ENCODE measurements at regions not wholly inside any gene's neighbourhood (a gene's known extent, or its start where the extent isn't known, plus 50 kb on each side); places are given as distances from the start of the nearest gene placed in this dataset.

- peak in 2 of 11 donors; percentile 20 to 44 for DNase-seq (ENCODE audit: extremely low read depth in 1 of 11, low read depth in 9 of 11, low spot score in 4 of 11)
Observed at GRCh38 chr5:143557061-143557818, 153.8 kb upstream of the NR3C1 start.

GRCh38 chr5:143554918-143555477 lies 151.5 kb upstream of the NR3C1 start:
- DNase-seq (ENCODE audit: extremely low read depth in 1 of 11, low read depth in 9 of 11, low spot score in 4 of 11) = no peak

GRCh38 chr5:143554187-143554717 lies 150.8 kb upstream of the NR3C1 start:
- DNase-seq (ENCODE audit: extremely low read depth in 1 of 11, low read depth in 9 of 11, low spot score in 4 of 11) = no peak

GRCh38 chr5:143552680-143553079 lies 149.2 kb upstream of the NR3C1 start:
- DNase-seq (ENCODE audit: extremely low read depth in 1 of 11, low read depth in 9 of 11, low spot score in 4 of 11) = no peak

DNA sequence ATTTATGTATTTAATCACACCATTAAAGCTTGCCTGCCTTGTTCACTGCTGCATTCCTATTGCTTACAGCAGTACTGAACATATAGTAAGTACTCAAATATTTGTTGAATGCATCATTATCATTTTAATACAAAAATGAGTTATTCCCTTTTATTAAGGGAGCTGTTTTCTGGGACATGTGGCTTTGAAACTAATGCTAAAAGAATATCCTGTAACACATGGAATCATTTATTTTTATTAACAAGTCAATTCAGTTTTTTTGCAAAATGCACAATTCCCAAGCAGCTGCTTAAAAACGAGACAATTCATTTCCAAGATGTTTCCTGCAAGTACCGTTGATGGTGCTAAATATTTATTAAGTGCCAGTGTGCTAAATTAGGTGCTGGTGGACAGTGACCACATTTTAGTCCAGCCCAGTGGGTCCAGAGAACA lies 148.3 kb upstream of the NR3C1 start:
- DNase-seq (ENCODE audit: extremely low read depth in 1 of 11, low read depth in 9 of 11, low spot score in 4 of 11) = no peak

GRCh38 chr5:143550986-143551630 lies 147.6 kb upstream of the NR3C1 start:
- DNase-seq (ENCODE audit: extremely low read depth in 1 of 11, low read depth in 9 of 11, low spot score in 4 of 11) = no peak

- no peak for DNase-seq (ENCODE audit: extremely low read depth in 1 of 11, low read depth in 9 of 11, low spot score in 4 of 11)
Observed at GRCh38 chr5:143547342-143547741, 143.9 kb upstream of the NR3C1 start.

- DNase-seq (ENCODE audit: extremely low read depth in 1 of 11, low read depth in 9 of 11, low spot score in 4 of 11) = no peak
Observed at GRCh38 chr5:143546394-143546793, 142.9 kb upstream of the NR3C1 start.

GRCh38 chr5:143544606-143545005 lies 141.1 kb upstream of the NR3C1 start:
- no peak for DNase-seq (ENCODE audit: extremely low read depth in 1 of 11, low read depth in 9 of 11, low spot score in 4 of 11)

DNA sequence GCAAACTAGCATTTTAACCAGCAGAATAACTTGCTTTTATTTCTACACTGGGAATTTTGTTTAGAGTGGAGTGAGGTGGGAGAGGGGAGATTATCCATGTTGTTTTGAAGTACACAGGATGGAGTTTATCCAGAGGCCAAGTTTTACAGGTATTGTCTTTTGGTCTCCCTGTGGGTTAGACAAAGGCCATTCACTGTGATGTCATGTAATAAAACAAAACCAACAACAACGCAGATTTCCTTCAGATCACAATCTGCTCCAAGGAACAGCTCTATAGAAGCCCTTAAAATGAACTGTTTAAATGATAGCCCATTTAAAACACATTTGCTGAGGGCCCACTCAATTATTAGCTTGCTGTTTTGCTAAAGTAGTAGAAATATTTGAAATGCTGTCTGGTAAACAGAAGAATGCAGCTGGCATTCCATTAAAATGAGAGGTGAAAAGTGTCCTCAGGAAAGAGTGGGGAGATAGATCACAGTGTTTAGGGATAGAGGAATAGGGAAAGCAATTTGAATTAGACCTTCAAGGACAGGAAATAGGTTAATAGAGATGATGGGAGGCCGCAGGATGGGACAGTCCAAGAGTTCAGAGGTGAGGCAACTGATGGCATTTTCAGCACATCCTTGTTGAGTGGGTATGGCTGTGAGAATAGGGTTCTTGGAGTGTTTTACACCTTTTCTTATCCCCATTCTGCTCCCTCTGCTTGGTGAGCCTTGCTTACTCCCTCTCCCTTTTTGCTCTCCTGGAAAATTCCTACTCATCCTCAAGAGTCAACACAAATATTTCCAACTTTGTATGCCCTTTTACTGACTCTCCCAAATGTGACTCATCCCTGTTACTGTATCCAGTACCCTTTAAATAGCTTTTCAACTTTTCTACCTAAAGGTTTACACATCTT lies 140.1 kb upstream of the NR3C1 start:
- no peak for DNase-seq (ENCODE audit: extremely low read depth in 1 of 11, low read depth in 9 of 11, low spot score in 4 of 11)

GRCh38 chr5:143542798-143543144 lies 139.3 kb upstream of the NR3C1 start:
- DNase-seq (ENCODE audit: extremely low read depth in 1 of 11, low read depth in 9 of 11, low spot score in 4 of 11) = no peak

DNA sequence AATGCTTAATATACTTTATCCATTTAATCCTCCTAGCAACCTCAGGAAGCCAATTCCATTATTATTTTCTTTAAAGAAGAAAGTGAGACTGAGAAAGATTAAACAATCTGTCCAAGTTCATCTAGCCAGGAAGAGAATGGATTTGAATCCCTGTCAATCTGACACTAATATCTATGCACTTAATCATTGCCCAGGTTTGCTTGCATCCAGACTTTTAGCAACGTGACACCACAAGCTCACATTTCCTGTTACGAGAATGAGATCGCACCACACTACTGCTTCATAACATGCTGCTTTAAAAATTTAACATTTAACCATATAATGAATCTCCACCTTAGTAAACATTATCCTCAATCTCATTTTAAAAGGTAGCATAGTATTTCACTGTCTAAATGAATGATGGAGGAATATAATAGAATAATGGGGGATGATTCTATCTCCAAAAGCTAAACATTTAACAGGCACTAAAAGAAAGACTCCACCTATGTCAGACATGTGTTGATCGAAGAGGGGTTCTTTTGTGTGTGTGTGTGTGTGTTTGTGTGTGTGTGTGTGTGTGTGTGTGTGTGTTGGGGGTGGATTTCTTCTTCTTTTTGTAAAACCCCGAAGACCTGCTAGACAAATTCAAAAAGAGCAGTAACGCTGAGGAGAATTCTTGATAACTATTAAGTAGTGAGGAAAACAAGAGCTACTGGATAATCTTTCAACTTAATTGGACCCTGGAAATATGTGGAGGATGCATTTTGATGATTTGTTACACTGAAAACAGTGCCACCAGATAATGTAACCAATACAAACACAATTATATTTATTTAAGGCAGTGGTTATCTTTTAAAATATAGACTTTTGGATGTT lies 138.7 kb upstream of the NR3C1 start:
- DNase-seq (ENCODE audit: extremely low read depth in 1 of 11, low read depth in 9 of 11, low spot score in 4 of 11) = no peak

- no peak for DNase-seq (ENCODE audit: extremely low read depth in 1 of 11, low read depth in 9 of 11, low spot score in 4 of 11)
Observed at GRCh38 chr5:143539742-143540141, 136.3 kb upstream of the NR3C1 start.

GRCh38 chr5:143537056-143537455 lies 133.6 kb upstream of the NR3C1 start:
- DNase-seq (ENCODE audit: extremely low read depth in 1 of 11, low read depth in 9 of 11, low spot score in 4 of 11) = no peak

DNA sequence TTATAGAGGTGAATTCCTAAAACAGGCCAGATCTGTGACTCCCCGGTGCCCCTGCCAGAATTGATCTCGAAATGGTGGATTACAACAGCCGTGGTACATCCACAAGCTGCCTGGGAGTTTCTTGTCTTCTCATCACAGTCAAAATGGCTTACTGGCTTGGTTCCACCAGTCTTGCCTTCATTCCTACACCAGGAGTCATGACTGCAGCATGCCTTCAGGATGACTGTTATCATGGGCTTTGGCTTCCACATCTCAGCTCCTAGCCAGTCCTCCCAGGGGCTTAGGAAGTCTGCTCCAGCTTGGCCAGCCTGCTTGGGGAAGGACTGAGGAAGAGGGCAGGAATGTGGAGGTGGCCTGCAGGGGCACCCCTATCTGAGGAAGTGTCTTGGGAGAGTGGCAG lies 132.9 kb upstream of the NR3C1 start:
- DNase-seq (ENCODE audit: extremely low read depth in 1 of 11, low read depth in 9 of 11, low spot score in 4 of 11) = no peak

DNA sequence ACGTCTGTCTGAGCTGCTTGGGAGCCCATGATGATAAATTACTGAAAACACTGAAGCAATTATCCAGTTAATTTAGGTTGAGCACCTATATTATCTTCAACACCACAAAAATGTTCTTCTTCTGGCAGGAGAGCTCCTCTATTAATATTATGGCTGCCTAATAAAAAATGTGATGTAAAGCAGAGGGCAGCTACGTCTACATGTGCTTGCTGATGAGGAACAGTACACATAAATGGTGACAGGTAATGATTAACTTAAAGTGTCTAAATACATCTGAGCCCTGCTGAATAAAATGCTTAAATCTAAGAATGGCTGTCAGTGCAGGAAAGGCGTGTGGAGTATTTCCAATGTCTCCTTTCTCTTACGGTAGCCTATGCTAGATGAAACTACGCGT lies 131.3 kb upstream of the NR3C1 start:
- DNase-seq (ENCODE audit: extremely low read depth in 1 of 11, low read depth in 9 of 11, low spot score in 4 of 11) = no peak

- DNase-seq (ENCODE audit: extremely low read depth in 1 of 11, low read depth in 9 of 11, low spot score in 4 of 11) = no peak
Observed at GRCh38 chr5:143533978-143534760, 130.7 kb upstream of the NR3C1 start.

DNA sequence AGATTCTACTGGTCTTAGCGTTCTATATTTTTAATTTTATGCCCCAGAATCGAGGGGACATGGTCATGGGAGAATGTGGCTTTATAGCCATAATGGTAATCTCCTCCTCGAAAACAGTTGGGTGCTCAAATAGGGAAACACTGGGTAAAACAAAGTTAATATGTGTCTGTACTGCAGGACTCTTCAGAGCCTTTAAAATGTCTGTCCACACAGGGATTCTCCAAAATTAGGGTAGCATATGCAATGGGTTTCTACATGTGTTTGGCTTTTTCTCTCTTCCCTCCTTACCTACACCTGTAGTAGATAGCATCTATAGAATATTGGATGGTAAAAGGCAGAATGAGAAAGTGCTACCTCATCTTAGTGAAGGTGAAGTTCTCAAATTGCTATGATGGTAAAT lies 130.0 kb upstream of the NR3C1 start:
- DNase-seq (ENCODE audit: extremely low read depth in 1 of 11, low read depth in 9 of 11, low spot score in 4 of 11) = no peak

All from renal cortex interstitium (tissue), 11 donors.